Neural cell (in vitro differentiated cells): ENCODE measurements at regions not wholly inside any gene's neighbourhood (a gene's known extent, or its start where the extent isn't known, plus 50 kb on each side); places are given as distances from the start of the nearest gene placed in this dataset.

Experiments used
- H2AFZ ChIP-seq: fragments of 200-600, 300-800 bp; sonication (generic), shearing (Covaris generic); 2 replicates; pipeline ENCODE4 v1.6.0; 2014; ENCODE audit warnings: low read depth, mild to moderate bottlenecking, antibody characterized with exemption, low read length, moderate library complexity
- H3F3A ChIP-seq: fragments of 200-600 bp; shearing (Covaris generic); 2 replicates; pipeline ENCODE4 v1.6.1; 2016; ENCODE audit warnings: mild to moderate bottlenecking, moderate library complexity, mixed read lengths, antibody characterized with exemption, low read length; ENCODE audit not compliant: insufficient read depth, poor library complexity, severe bottlenecking
- H3K27ac ChIP-seq: fragments of 200-600, 300-800 bp; sonication (generic), shearing (Covaris generic); 2 replicates; pipeline ENCODE4 v1.5.1; 2014; ENCODE audit warnings: mild to moderate bottlenecking, low read length, moderate library complexity
- H3K27me3 ChIP-seq: fragments of 300-800, 200-600 bp; sonication (generic), shearing (Covaris generic); 2 replicates; pipeline ENCODE4 v1.6.0; 2014; ENCODE audit warnings: mild to moderate bottlenecking, low read depth, low read length, moderate library complexity; ENCODE audit not compliant: insufficient read depth
- H3K36me3 ChIP-seq: fragments of 300-800, 200-600 bp; sonication (generic), shearing (Covaris generic); 2 replicates; pipeline ENCODE4 v1.5.1; 2014; ENCODE audit warnings: mild to moderate bottlenecking, antibody characterized with exemption, low read length, moderate library complexity; ENCODE audit not compliant: insufficient read depth
- H3K4me2 ChIP-seq: fragments of 300-800, 200-600 bp; sonication (generic), shearing (Covaris generic); 2 replicates; pipeline ENCODE4 v1.6.0; 2014; ENCODE audit warnings: mild to moderate bottlenecking, low read length
- H3K4me3 ChIP-seq: fragments of 300-800, 200-600 bp; sonication (generic), shearing (Covaris generic); 2 replicates; pipeline ENCODE4 v1.5.1; 2014; ENCODE audit warnings: mild to moderate bottlenecking, low read length, moderate library complexity
- H3K79me2 ChIP-seq: fragments of 200-600 bp; shearing (Covaris generic); replicated peaks from 2 replicates; pipeline ENCODE4 v1.6.0; 2014; ENCODE audit warnings: mild to moderate bottlenecking, low read length, moderate library complexity; ENCODE audit not compliant: insufficient read depth
- H3K9ac ChIP-seq: fragments of 300-800, 200-600 bp; sonication (generic), shearing (Covaris generic); 2 replicates; pipeline ENCODE4 v1.6.1; 2016; ENCODE audit warnings: mild to moderate bottlenecking, low read length, mixed read lengths
- H3K9me2 ChIP-seq: fragments of 200-600 bp; shearing (Covaris generic); 2 replicates; pipeline ENCODE4 v1.6.1; 2016; ENCODE audit warnings: mild to moderate bottlenecking, low read length, mixed read lengths; ENCODE audit not compliant: insufficient read depth
- H3K9me3 ChIP-seq: fragments of 200-600, 300-800 bp; sonication (generic), shearing (Covaris generic); 2 replicates; pipeline ENCODE4 v1.6.1; 2016; ENCODE audit warnings: mild to moderate bottlenecking, mixed run types, low read length, moderate library complexity, mixed read lengths
- H4K20me1 ChIP-seq: fragments of 200-600 bp; shearing (Covaris generic); 2 replicates; pipeline ENCODE4 v1.6.1; 2016; ENCODE audit warnings: mild to moderate bottlenecking, mixed run types; ENCODE audit not compliant: insufficient read depth
- EP300 ChIP-seq: fragments of 450-650 bp; conservative IDR thresholded peaks from 2 replicates; pipeline ENCODE4 v1.6.1; 2014; ENCODE audit warnings: antibody characterized with exemption, mild to moderate bottlenecking, moderate library complexity; ENCODE audit not compliant: poor library complexity, severe bottlenecking
- EZH2 ChIP-seq: fragments of 200-600, 300-800 bp; shearing (Covaris generic), sonication (generic); IDR thresholded peaks from 2 replicates; pipeline ENCODE4 v1.6.1; 2014; ENCODE audit warnings: antibody characterized with exemption, low read length, borderline replicate concordance, mild to moderate bottlenecking; ENCODE audit not compliant: insufficient read depth, poor library complexity, severe bottlenecking
- MXI1 ChIP-seq: fragments of 450-650 bp; conservative IDR thresholded peaks from 2 replicates; pipeline ENCODE4 v1.6.1; 2014; ENCODE audit warnings: antibody characterized with exemption, mild to moderate bottlenecking; ENCODE audit not compliant: poor library complexity, severe bottlenecking
- POLR2AphosphoS5 ChIP-seq: IDR thresholded peaks from 2 replicates; pipeline ENCODE4 v1.6.1; 2012
- RAD21 ChIP-seq: fragments of 450-650 bp; conservative IDR thresholded peaks from 2 replicates; pipeline ENCODE4 v1.6.1; 2014; ENCODE audit warnings: antibody characterized with exemption, mild to moderate bottlenecking, moderate library complexity
- SMC3 ChIP-seq: fragments of 450-650 bp; conservative IDR thresholded peaks from 2 replicates; pipeline ENCODE4 v1.6.1; 2014; ENCODE audit warnings: antibody characterized with exemption, mild to moderate bottlenecking, moderate library complexity; ENCODE audit not compliant: poor library complexity
- TAF1 ChIP-seq: IDR thresholded peaks from 2 replicates; pipeline ENCODE4 v1.6.1; 2012; ENCODE audit warnings: low read depth
- TF ChIP-seq, protein P1 (sequence below): fragments of 450-650 bp; IDR thresholded peaks from 2 replicates; pipeline ENCODE4 v1.5.1; 2014; ENCODE audit warnings: antibody characterized with exemption, mild to moderate bottlenecking, moderate library complexity; ENCODE audit not compliant: poor library complexity, severe bottlenecking
- TF ChIP-seq, protein P2 (sequence below): IDR thresholded peaks from 2 replicates; pipeline ENCODE4 v1.6.1; 2012; ENCODE audit warnings: borderline replicate concordance

DNA sequence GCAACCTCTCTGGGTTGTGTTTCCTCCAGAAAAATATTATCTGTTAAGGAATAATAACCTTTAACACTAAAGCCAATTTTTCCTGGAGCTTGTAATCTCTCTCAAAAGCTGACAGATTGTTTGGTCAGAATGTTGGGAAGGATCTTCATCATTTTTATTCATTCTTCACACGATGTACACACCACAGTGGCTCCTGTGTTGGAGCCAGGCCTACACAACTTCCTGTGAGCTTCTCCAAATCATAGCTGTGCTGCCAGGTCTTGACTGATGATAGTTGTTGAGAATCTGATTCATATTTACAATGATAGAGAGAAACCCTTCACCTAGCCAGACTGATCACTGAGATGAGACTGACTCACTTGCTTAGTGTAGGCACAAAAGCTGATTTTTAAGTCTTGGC lies 151.0 kb upstream of the ROBO2 start:
- Histone ChIP-seq H3K4me2 (no peak overlapping the region), H3K9me3 (no peaks in the 10 kb centered on the region), H3K9me2 (no peaks in the 10 kb centered on the region), H3K79me2 (no peaks in the 10 kb centered on the region), H3K27ac (no peak overlapping the region), H3K36me3 (no peaks in the 10 kb centered on the region), H3K4me3 (no peak overlapping the region), H4K20me1 (no peaks in the 10 kb centered on the region), H3F3A (no peaks in the 10 kb centered on the region), H3K9ac (no peak overlapping the region), H3K27me3 (no peaks in the 10 kb centered on the region), H2AFZ (no peak overlapping the region)
- TF ChIP-seq EP300 = no peak
- no peak for TF ChIP-seq POLR2AphosphoS5
- TF ChIP-seq SMC3 = no peak
- TF ChIP-seq, protein P1, sequence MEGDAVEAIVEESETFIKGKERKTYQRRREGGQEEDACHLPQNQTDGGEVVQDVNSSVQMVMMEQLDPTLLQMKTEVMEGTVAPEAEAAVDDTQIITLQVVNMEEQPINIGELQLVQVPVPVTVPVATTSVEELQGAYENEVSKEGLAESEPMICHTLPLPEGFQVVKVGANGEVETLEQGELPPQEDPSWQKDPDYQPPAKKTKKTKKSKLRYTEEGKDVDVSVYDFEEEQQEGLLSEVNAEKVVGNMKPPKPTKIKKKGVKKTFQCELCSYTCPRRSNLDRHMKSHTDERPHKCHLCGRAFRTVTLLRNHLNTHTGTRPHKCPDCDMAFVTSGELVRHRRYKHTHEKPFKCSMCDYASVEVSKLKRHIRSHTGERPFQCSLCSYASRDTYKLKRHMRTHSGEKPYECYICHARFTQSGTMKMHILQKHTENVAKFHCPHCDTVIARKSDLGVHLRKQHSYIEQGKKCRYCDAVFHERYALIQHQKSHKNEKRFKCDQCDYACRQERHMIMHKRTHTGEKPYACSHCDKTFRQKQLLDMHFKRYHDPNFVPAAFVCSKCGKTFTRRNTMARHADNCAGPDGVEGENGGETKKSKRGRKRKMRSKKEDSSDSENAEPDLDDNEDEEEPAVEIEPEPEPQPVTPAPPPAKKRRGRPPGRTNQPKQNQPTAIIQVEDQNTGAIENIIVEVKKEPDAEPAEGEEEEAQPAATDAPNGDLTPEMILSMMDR = no peak
- no peak for TF ChIP-seq RAD21
- no peak for TF ChIP-seq EZH2
- TF ChIP-seq, protein P2, sequence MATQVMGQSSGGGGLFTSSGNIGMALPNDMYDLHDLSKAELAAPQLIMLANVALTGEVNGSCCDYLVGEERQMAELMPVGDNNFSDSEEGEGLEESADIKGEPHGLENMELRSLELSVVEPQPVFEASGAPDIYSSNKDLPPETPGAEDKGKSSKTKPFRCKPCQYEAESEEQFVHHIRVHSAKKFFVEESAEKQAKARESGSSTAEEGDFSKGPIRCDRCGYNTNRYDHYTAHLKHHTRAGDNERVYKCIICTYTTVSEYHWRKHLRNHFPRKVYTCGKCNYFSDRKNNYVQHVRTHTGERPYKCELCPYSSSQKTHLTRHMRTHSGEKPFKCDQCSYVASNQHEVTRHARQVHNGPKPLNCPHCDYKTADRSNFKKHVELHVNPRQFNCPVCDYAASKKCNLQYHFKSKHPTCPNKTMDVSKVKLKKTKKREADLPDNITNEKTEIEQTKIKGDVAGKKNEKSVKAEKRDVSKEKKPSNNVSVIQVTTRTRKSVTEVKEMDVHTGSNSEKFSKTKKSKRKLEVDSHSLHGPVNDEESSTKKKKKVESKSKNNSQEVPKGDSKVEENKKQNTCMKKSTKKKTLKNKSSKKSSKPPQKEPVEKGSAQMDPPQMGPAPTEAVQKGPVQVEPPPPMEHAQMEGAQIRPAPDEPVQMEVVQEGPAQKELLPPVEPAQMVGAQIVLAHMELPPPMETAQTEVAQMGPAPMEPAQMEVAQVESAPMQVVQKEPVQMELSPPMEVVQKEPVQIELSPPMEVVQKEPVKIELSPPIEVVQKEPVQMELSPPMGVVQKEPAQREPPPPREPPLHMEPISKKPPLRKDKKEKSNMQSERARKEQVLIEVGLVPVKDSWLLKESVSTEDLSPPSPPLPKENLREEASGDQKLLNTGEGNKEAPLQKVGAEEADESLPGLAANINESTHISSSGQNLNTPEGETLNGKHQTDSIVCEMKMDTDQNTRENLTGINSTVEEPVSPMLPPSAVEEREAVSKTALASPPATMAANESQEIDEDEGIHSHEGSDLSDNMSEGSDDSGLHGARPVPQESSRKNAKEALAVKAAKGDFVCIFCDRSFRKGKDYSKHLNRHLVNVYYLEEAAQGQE = no peak
- TF ChIP-seq TAF1 = no peak
- TF ChIP-seq MXI1 = no peak

DNA sequence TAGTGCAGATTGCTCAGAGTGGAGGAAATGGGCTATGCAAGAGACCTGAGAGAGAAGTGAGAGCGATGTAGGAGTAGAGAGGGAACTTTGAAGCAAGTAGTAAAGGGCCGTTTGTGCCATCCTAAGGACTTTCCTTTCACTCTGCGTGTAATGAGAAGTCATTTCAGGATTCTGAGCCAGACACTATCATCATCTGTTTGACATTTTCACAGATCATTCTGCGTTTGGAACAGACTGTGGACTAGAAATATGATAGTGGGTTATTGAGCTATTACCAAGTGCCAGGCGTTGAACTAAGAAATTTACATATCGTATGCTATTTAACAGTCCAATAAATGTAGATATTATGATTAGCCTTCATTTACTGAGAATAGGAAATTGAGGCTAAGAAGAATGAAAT lies 150.0 kb upstream of the ROBO2 start:
- Histone ChIP-seq H3K27ac (no peak overlapping the region), H3K36me3 (no peaks in the 10 kb centered on the region), H2AFZ (no peak overlapping the region), H4K20me1 (no peaks in the 10 kb centered on the region), H3F3A (no peaks in the 10 kb centered on the region), H3K79me2 (no peaks in the 10 kb centered on the region), H3K9me2 (no peaks in the 10 kb centered on the region), H3K9ac (no peak overlapping the region), H3K9me3 (no peaks in the 10 kb centered on the region), H3K4me3 (no peak overlapping the region), H3K4me2 (no peak overlapping the region), H3K27me3 (no peaks in the 10 kb centered on the region)
- TF ChIP-seq RAD21 = no peak
- no peak for TF ChIP-seq EZH2
- no peak for TF ChIP-seq POLR2AphosphoS5
- no peak for TF ChIP-seq MXI1
- no peak for TF ChIP-seq SMC3
- TF ChIP-seq, protein P2 = no peak
- TF ChIP-seq, protein P1 = no peak
- no peak for TF ChIP-seq EP300
- TF ChIP-seq TAF1 = no peak
